ENCODE measurements at regions not wholly inside any gene's neighbourhood (a gene's known extent, or its start where the extent isn't known, plus 50 kb on each side); places are given as distances from the start of the nearest gene placed in this dataset.
"Not testable (repeated sequence)": the region's sequence is repeated elsewhere in the genome, so short reads cannot be mapped to it uniquely, and the experiment has no call there.

DNA sequence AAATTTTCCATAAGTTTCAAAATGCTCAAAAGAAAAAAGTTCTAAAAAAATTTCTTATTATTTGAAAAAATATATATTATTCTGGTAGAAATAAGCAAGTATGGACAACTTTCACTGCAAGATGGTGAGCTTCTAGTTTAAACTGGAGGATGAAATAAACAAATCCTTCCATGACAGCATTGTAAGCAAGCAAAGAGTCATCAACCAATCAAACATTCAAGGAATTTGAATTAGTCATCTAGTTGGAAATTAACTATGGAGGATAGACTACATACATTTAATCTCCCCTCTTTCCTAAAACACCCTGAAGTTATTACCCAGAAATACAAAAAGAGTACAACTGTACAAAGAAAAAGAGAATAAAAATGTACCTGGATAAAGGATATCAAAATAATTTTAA, 51.0 kb upstream of the IRX5 start:
- DNase-seq (ENCODE audit: low spot score): no peak

DNA sequence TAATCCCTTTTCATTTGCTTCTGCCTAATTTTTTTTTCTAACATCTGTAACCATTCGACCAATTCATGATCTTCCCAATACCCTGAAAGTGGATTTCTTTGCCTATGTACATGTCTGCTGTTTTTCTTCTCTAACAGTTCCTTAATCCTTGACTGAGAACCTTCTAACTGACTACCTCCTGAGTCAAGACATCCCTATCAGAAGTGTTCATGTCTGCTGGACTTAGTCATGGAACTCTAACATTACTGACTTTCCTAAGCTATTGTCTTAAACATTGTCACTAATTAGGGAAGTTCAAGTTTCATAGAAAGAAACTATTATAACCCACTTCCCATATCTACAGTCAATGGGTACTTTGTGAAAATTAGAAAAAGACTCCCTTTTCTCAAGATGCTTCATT, 52.4 kb upstream of the IRX5 start:
- no peak for DNase-seq (ENCODE audit: low spot score)

DNA sequence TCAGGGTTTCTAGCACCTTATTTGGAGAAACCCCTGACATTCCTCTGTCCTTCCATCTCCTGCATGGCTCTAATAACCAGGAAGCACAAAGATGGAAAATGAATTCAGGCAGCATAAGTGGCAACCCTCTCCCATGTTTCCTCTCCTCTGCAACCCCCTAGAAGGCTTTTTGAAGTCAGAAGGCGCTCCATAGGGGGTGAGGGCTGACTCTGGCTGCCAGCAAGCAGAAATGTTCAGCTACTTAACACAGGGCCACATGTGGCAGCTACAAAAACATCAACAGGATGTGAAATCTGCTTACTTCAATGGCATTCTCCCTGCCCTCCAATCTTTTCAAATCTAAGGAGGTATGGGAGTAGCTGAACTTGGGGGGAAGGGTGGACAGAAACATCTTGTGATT, 55.2 kb upstream of the IRX5 start:
- DNase-seq (ENCODE audit: low spot score): no peak

- not testable (repeated sequence) for DNase-seq (ENCODE audit: low spot score)
Measured at GRCh38 chr16:54873716-54874373, 56.8 kb upstream of the IRX5 start.

DNA sequence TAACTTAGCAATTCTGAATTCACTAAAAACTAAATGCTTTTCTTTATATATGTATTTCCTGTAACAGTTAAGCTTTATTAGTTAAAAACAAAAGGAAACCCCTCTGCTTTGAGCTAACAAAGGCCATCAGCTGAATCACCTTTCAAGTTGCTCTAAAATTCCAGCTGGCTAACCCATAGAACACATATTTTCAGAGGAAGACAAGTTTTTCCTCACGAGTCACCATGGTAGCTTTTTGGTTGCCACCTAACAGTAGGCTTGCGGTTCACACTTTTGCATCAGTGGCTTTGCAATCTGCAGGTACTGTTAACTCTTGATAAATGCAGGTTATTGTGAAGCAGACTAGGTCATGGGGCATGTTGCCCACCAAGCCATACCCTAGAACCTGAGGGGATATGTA, 57.6 kb upstream of the IRX5 start:
- DNase-seq (ENCODE audit: low spot score): no peak

GRCh38 chr16:54870151-54870550, 60.5 kb upstream of the IRX5 start:
- no peak for DNase-seq (ENCODE audit: low spot score)

DNA sequence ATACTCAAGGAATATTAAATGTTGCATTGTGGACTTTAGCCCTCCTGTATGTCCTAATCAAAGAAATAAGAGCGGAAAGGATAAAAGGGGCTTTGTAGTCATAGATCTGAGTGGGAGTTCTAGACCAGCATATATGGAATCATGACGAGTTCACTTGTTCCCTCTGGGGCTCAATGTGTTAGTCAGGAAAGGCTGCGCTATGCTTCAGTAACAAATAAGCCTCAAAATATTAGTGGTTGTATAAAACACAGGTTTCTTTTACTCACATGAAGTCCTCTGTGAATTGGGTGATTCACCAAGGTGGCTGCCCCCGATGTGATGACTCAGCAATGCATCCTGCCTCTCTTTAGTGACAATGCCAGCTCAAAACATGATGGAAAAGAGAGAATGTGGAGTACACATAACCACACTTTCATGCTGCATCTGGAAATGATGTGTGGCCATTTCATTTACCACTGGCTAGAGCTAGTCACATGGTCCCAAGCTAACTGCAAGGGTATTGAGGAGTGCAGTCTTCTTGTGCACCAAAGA, 63.3 kb upstream of the IRX5 start:
- no peak for DNase-seq (ENCODE audit: low spot score)

- DNase-seq (ENCODE audit: low spot score): no peak
Measured at GRCh38 chr16:54862529-54862928, 68.1 kb upstream of the IRX5 start.

GRCh38 chr16:54856871-54857270, 73.8 kb upstream of the IRX5 start:
- no peak for DNase-seq (ENCODE audit: low spot score)

GRCh38 chr16:54847609-54848008, 83.1 kb upstream of the IRX5 start:
- no peak for DNase-seq (ENCODE audit: low spot score)

DNA sequence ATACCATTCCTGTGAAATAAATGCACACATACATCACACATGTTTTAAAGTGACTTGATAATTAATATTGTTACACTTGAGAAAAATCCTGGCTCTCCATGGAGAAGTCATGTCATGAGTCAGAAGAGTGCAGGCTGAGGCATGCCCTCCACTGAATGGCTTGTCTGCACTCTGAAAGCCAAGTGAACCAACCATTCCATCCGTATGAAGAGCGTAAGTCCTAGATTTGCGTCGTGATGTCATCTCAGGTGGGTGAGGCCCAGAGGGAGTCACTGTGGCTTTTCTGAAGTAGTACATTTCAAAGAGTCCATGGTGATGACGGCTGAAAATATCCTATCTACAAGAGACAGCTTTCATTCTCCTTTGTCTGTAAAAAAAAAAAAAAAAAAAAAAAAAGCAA, 83.5 kb upstream of the IRX5 start:
- peak; percentile 38 for DNase-seq (ENCODE audit: low spot score)

DNA sequence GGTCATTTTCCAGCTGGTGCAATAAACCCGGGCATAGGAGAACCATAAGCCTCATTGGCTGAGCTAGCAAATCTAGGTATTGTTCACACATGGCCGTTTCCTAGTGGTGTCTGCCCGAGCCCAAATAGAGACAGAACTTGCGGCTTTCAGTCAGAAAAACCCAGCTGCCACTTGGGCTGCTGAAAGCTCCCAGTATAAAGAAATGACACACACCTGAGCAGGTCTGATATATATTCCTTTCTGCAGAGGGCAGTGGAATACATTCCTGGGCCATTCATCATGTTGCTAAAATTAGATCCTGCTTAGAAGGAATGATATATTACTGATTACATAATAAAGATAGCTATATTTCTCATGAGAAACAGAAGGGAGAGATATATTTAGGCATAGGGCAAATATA, 83.9 kb upstream of the IRX5 start:
- DNase-seq (ENCODE audit: low spot score): peak; percentile 64

- no peak for DNase-seq (ENCODE audit: low spot score)
Measured at GRCh38 chr16:54843424-54843750, 87.3 kb upstream of the IRX5 start.

GRCh38 chr16:54842743-54843423, 87.8 kb upstream of the IRX5 start:
- DNase-seq (ENCODE audit: low spot score): no peak

DNA sequence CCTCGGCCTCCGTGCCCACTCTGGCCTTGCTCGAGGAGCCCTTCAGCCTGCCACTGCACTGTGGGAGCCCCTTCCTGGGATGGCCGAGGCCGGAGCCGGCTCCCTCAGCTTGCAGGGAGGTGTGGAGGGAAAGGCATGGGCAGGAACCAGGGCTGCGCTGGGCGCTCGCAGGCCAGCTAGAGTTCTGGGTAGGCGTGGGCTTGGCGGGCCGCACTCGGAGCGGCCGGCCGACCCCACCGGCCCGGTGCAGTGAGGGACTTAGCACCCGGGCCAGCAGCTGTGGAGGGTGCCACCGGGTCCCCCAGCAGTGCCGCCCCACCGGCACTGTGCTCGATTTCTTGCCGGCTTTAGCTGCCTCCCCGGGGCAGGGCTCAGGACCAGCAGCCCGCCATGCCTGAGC, 101.0 kb upstream of the IRX5 start:
- DNase-seq (ENCODE audit: low spot score): no peak

- DNase-seq (ENCODE audit: low spot score): no peak
Measured at GRCh38 chr16:54822892-54823291, 107.8 kb upstream of the IRX5 start.

- no peak for DNase-seq (ENCODE audit: low spot score)
Measured at GRCh38 chr16:54822492-54822891, 108.2 kb upstream of the IRX5 start.

DNA sequence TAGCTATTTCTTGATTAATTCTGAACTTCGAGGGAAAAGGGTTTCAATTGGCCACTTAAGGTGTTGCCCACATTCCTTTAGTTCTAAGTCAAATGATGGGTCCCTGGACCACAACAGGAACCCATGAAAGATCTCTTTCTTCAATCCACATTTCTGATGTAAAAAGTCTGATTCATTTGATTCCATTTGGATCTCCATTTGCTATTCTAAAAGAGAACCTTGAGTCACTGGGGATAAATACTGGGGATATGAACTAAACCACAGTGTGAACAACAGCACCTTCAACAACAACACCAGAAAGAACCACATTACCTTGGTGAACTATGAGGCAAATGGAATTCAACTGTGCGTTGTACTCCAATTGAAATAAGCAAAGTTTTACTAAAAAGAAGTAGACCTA, 108.9 kb upstream of the IRX5 start:
- no peak for DNase-seq (ENCODE audit: low spot score)

DNA sequence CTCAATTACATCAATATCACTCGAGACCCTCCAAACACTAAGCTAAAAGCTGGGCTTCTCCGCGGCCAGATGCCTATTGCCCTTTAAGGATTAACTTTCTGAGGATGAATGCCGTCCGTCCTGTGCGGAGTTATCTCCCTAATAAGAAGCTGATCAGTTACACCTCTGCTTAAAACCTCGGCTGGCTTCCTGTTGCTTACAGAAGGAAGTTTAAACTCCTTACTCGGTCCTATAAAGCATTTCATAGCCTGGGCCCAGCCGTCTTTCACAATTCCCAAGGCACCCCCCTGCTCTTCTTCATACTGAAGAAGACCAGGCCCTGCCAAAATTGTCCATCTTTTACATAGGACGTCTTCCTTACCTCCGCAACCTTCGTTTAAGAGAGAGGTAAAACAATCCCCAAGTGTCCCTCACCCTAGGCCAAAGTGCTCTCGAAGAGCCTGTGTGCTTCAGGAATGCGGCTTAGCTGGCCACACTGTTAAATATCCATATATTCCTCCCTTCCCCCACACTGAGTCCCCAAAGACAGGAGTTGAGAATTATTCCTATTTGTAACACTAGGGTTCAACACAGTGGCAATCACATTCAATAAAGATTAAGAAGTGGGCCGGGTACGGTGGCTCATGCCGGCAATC, 112.6 kb upstream of the IRX5 start:
- no peak for DNase-seq (ENCODE audit: low spot score)

GRCh38 chr16:54817432-54817831, 113.2 kb upstream of the IRX5 start:
- peak; percentile 50 for DNase-seq (ENCODE audit: low spot score)

- no peak for DNase-seq (ENCODE audit: low spot score)
Measured at GRCh38 chr16:54816471-54816870, 114.2 kb upstream of the IRX5 start.

DNA sequence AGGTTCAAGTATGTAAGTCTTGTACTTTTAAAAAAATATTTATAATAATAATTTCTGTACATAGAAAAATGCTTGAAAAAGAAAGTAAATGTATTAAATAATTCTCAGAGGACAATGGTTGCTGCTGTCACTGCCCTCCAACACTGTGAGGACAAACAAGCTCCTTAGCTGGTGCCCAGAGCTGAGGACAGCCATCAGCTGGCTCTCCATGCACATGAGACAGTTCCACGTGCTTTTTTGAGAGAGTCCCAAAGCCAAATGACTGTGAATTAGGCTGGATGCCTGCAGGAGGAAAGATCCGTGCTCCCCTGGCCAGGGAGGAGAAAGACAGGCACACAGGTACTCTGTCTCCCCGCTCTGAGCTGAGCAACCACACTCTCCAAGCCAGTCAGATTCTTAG, 115.5 kb upstream of the IRX5 start:
- DNase-seq (ENCODE audit: low spot score): no peak

- DNase-seq (ENCODE audit: low spot score): no peak
Measured at GRCh38 chr16:54813778-54814177, 116.9 kb upstream of the IRX5 start.
